Suppressor macrophage treated with lipopolysaccharide for 1 hour (primary cell): ENCODE measurements at regions not wholly inside any gene's neighbourhood (a gene's known extent, or its start where the extent isn't known, plus 50 kb on each side); places are given as distances from the start of the nearest gene placed in this dataset.
A peak's percentile ranks its signal among the peaks of the same experiment; 100 is the strongest.
"Not testable (repeated sequence)": the region's sequence is repeated elsewhere in the genome, so short reads cannot be mapped to it uniquely, and the experiment has no call there.

Source experiments
- DNase-seq, 3 donors: peaks; one replicate each; pipeline ENCODE4 v3.0.0-alpha.2; 2020 to 2022

- DNase-seq: peak in 1 of 3 donors; percentile 8
These were observed 62.7 kb upstream of the VIPR2 start for GRCh38 chr7:159207393-159207792.

DNA sequence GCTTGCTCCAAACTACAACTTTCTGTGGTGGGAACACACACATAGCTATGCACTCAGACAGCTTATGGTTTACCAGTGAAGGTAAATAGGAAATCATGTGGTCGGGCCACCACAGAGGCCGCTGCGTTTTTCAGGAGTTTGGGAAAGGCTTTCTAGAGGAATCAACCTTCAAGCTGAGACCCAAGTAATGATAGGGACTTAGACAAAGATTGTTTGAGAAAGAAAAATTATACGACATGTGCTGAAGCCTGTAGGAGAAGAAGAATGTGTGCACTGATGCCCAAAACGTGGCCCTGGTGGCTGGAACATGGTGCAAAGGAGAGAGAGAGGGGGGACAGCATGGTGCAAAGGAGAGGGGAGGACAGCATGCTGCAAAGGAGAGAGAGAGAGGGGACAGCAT is 61.2 kb upstream of the VIPR2 start:
- DNase-seq: no peak

- DNase-seq: no peak
These were observed 60.0 kb upstream of the VIPR2 start for GRCh38 chr7:159204664-159205063.

GRCh38 chr7:159203253-159203652 is 58.6 kb upstream of the VIPR2 start:
- not testable (repeated sequence) for DNase-seq

- no peak for DNase-seq
These were observed 57.2 kb upstream of the VIPR2 start for GRCh38 chr7:159201722-159202330.

DNA sequence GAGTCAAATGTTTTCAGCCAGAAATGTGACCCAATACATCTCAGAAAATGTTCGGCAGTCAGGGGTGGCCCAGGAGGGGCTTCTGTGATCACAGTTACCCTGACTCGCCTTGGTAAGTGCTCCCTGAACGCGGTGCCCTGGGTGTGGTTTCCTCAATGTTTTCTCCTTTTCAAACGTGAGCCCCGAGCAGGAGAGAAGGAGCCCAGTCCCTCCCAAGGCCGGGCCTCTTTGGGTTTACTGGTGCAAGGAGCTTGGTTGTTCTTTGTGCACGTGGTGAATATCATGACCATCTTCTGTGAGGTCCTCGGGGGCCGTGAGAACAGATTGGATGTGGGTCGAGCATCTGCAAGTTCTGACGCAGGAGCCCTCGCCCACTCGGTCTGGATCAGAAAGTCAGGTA is 55.8 kb upstream of the VIPR2 start:
- no peak for DNase-seq

DNA sequence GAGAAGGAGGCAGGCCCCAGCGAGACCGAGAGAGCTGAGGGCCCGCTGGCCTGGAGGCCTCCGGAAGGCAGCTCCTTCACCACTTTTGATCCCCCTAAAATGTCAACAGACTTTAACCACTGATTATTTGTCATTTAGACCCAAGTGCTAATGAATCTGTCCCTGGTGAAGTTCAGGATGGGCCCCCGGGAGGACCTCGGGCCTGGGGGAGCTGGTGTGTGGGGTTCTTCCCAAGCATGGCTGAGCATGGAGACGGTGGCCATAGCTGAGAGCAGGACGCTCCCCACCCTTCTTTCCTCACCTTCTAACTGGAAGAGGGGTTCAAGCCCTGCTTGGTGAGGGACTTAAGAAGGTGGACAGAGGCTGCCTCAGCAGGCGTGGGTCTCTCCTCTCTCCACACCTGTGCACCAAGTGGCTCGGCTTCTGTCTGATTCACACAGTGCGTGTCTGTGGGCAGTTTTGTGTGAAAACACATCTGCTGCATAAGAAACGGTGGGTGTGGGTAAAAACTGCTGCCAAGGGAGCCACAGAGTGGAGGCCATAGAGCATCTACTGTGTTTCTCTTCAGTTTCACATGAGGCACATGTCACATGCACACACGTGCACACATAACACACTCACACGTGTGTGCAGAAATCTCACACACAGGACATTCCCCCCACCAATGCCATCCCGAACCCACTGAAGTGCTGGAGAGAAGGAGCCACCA is 53.5 kb upstream of the VIPR2 start:
- DNase-seq: no peak

DNA sequence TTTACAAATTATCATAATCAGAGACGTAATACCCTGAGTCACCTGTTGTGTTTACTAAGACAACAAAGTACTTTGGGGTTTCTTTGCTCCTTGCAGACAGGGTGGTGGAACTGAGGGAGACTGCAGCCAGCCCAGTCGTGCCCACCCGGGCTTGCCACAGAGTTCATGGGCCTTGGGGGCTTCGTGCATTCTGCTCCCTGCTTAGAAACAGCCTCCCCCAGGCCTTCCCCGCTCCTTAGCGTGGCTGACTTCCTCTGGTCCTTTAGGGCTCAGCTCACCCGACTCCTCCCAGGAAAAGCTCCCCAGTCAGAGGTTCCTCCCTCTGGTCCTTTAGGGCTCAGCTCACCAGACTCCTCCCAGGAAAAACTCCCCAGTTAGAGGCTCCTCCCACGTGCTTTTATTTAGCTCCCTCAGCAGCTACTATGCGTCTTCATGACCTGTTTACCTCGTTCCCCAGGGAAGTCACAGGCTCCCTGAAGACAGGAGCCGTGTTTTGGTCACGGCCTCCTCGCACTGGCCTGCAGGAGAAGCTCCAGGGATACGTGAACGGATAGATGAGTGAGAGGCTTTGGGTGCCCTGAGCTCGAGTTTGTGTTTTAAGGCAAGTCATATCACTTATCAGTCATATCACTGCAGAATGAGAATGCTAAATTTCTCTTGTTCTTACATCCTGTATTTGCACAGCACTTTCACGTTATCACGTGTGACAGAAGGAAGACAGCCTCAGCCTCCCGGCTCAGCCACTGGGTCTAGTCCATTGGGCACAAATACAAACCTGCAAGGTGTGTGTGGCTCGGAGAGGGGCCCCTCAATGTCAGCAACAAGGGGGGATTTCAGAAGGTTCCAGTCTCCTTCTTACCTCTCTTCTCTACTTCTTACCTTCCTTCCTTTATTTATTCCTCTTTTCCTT is 52.7 kb upstream of the VIPR2 start:
- DNase-seq: peak; percentile 35 to 64 (median 61)

DNA sequence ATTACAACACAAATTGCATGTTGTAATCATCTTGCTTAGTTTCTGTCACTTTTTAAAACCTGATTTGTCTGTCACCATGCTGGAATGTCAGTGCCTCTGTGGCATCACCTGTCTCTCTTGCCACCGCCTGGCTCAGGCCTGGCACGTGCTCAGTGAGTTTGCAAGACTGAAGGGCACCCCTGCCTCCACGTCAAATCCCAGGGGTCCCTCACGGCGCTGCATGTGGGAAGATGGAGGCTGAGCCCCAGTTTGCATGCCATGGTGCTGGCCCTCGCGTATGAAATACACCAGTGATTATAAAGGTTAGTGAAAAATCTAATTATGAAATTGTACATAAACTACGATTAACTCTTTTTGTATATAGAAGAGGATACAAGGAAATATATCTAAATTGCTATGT is 51.9 kb upstream of the VIPR2 start:
- DNase-seq: no peak

GRCh38 chr7:159195946-159196345 is 51.3 kb upstream of the VIPR2 start:
- DNase-seq: no peak
